DMS114 treated with DMSO at 0.1 percent for 48 hours (cell line): ENCODE measurements at regions not wholly inside any gene's neighbourhood (a gene's known extent, or its start where the extent isn't known, plus 50 kb on each side); places are given as distances from the start of the nearest gene placed in this dataset.

Experiments used
- DNase-seq: peaks from one replicate; lab custom pipeline; 2025; ENCODE audit not compliant: unreplicated experiment; lab: John Stamatoyannopoulos, UW

GRCh38 chr5:124474528-124475215 lies 271.8 kb downstream of the ZNF608 start:
- DNase-seq = no peak

GRCh38 chr5:124468671-124469411 lies 277.6 kb downstream of the ZNF608 start:
- DNase-seq = no peak

GRCh38 chr5:124467745-124468144 lies 278.7 kb downstream of the ZNF608 start:
- no peak for DNase-seq

- no peak for DNase-seq
Measured at GRCh38 chr5:124466011-124466410, 280.4 kb downstream of the ZNF608 start.

- DNase-seq = no peak
Measured at GRCh38 chr5:124463851-124464250, 282.6 kb downstream of the ZNF608 start.

GRCh38 chr5:124462751-124463150 lies 283.7 kb downstream of the ZNF608 start:
- no peak for DNase-seq

- DNase-seq = no peak
Measured at GRCh38 chr5:124461941-124462340, 284.5 kb downstream of the ZNF608 start.

GRCh38 chr5:124461157-124461556 lies 285.3 kb downstream of the ZNF608 start:
- no peak for DNase-seq

- no peak for DNase-seq
Measured at GRCh38 chr5:124460642-124461041, 285.8 kb downstream of the ZNF608 start.

GRCh38 chr5:124459984-124460383 lies 286.5 kb downstream of the ZNF608 start:
- no peak for DNase-seq

- DNase-seq = no peak
Measured at GRCh38 chr5:124457901-124458300, 288.5 kb downstream of the ZNF608 start.

- no peak for DNase-seq
Measured at GRCh38 chr5:124457101-124457500, 289.3 kb downstream of the ZNF608 start.

GRCh38 chr5:124456249-124456648 lies 290.2 kb downstream of the ZNF608 start:
- DNase-seq = no peak

- no peak for DNase-seq
Measured at GRCh38 chr5:124454081-124454480, 292.4 kb downstream of the ZNF608 start.

GRCh38 chr5:124453221-124454051 lies 293.0 kb downstream of the ZNF608 start:
- DNase-seq = no peak

- no peak for DNase-seq
Measured at GRCh38 chr5:124452412-124452811, 294.0 kb downstream of the ZNF608 start.

GRCh38 chr5:124451721-124452383 lies 294.6 kb downstream of the ZNF608 start:
- DNase-seq = no peak

GRCh38 chr5:124446120-124446519 lies 300.3 kb downstream of the ZNF608 start:
- DNase-seq = no peak

- no peak for DNase-seq
Measured at GRCh38 chr5:124445070-124445619, 301.3 kb downstream of the ZNF608 start.

- DNase-seq = no peak
Measured at GRCh38 chr5:124444147-124444775, 302.2 kb downstream of the ZNF608 start.
